AG09309 (cell line): ENCODE measurements at regions not wholly inside any gene's neighbourhood (a gene's known extent, or its start where the extent isn't known, plus 50 kb on each side); places are given as distances from the start of the nearest gene placed in this dataset.
"Not testable (repeated sequence)": the region's sequence is repeated elsewhere in the genome, so short reads cannot be mapped to it uniquely, and the experiment has no call there.

Experiments used
- DNase-seq: peaks from one replicate; pipeline ENCODE4 v3.0.0-alpha.2; 2010; ENCODE audit warnings: low read depth
- H3K4me3 ChIP-seq: 2 replicates; pipeline ENCODE4 v1.5.1; 2011; ENCODE audit warnings: mild to moderate bottlenecking, low read depth, low read length, moderate library complexity; ENCODE audit not compliant: control insufficient read depth
- CTCF ChIP-seq: IDR thresholded peaks from 2 replicates; pipeline ENCODE4 v1.5.1; 2011; ENCODE audit warnings: mild to moderate bottlenecking, low read depth, low read length, inconsistent platforms; ENCODE audit not compliant: insufficient read depth, control insufficient read depth; ENCODE audit errors: missing control alignments

DNA sequence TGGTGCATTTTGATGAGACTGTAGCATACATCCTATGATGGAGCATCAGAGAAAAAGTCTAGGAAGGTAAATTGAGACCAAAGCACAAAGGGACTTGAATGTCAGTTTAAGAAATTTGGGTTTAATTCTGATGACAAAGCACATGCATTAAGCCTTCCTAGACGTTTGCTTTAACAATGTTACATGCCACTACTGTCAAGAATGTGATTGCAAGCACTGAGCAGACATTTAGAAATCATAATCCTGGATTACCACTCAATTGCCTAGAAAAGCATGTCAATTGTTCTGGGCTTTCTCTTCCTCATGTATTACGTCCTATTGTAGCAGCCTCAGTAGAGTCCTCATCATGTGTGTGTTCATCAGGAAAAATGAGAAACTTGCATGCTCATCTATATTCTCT, 117.1 kb downstream of the ZNF281 start:
- H3K4me3 ChIP-seq = no peak overlapping the region
- DNase-seq = no peak
- TF ChIP-seq CTCF = no peak

DNA sequence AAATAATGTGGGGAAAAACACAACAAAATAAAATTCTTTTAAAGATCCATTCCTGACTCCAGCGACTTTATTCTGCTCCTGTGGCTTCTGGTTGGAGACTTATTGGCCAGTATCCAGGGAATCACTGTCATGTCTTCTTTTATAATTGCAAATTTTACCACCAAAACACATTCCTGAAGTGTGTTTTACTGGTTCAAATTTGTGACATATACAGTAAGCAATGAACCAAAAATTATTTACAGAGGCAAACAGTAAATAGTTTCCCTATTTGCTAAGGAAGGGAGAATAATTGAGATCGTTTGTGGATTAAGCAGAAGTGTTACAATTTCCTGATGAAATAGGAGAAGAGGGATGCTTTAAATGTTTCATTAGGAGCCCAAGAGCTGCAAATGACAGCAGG, 118.7 kb downstream of the ZNF281 start:
- H3K4me3 ChIP-seq = no peak overlapping the region
- DNase-seq = no peak
- TF ChIP-seq CTCF = no peak

DNA sequence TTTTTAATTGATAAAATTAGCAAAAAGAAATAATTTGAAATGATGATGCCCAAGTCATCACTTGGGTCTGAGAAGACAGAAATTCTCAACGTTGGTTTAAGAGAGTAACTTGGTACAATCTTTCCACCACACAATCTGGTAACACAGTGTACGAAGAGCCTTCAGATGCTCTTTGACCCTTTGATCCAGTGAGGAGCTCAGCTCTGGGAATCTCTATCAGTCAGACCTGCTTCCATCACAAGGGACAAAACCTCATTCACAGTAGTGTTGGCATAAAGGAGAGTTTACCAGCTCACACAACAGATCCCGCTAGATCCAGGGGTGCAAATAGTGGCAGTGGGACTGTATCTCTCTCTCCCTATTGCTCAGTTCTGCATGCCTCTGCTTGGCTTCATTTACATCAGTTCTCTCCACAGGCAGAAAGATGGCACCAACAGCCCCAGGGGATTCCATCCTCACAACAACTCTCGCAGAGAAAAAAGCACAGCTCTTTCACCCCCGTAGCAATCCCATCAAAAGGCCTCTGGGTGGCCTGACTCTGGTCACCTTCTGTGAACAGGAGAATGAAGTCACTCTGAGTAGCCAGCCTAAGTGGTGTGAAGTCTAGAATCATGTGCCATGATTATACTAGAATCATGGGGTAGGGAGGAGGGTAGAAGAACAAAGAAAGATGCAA, 119.7 kb downstream of the ZNF281 start:
- no peak for TF ChIP-seq CTCF
- no peak for DNase-seq
- H3K4me3 ChIP-seq = no peak overlapping the region

- DNase-seq = no peak
- TF ChIP-seq CTCF = no peak
- H3K4me3 ChIP-seq = no peak overlapping the region
Observed at GRCh38 chr1:200288226-200288625, 121.6 kb downstream of the ZNF281 start.

DNA sequence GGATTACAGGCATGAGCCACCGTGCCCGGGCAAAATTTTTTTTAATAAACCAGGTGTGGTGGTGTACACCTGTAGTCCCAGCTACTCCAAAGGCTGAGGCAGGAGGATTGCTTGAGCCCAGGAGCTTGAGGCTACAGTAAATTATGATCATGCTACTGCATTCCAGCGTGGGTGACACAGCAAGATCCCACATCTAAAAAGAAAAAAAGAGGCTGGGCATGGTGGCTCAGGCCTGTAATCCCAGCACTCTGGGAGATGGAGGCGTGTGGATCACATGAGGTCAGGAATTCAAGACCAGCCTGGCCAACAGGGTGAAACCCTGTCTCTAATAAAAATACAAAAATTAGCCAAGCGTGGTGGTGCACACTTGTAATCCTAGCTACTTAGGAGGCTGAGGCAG, 125.6 kb downstream of the ZNF281 start:
- not testable (repeated sequence) for H3K4me3 ChIP-seq, DNase-seq

DNA sequence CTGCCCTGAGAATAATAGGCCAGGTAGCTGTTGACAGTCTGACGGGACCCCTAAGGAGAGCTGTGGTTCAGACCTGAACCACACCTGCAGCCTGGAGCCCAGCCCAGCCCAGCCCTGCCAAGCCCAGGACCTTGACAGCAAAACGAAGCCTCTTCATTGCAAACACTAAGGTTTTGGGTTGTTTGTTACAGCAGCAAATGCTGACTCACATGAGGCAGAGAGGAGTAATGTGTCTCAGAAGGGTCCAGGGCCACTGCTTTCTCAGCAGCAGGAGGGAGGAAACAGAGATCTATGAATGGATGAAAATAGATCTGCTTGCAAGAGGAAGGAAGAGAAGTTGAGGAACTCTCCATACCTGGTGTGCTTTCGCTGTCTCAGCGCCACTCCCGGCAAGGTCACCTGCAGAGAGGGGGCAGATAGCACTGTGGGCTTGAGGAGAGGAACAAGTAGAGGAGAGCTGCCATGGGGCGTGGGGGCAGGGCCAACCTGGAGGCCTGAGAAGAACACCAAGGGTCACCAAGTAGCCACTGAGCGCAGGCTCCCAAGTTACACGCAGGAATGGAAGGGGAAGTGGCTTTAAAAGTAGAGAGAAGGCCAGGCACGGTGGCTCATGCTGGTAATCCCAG, 127.2 kb downstream of the ZNF281 start:
- no peak overlapping the region for H3K4me3 ChIP-seq
- no peak for DNase-seq
- no peak for TF ChIP-seq CTCF

DNA sequence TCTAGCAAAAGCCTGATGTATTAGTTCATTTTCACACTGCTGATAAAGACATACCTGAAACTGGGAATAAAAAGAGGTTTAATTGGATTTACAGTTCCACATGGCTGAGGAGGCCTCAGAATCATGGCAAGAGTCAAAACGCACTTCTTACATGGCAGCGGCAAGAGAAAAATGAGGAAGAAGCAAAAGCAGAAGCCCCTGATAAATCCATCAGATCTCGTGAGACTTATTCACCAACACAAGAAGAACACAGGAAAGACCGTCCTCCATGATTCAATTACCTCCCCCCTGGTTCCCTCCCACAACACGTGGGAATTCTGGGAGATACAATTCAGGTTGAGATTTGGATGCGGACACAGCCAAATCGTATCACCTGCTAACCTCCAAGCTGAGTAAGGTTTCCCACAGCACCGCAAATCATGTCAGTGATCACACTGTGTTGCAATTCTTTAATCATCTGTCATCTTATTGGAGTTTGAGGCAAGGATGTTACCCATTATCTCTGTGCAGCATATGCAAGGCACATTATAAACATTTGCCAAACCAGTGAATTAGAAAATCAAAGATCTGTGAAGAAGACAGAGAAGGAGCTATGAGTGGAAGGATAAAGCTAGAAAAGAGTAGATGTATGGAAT, 128.5 kb downstream of the ZNF281 start:
- no peak for DNase-seq
- H3K4me3 ChIP-seq = no peak overlapping the region
- TF ChIP-seq CTCF = no peak
